DND-41 (cell line): ENCODE measurements at regions not wholly inside any gene's neighbourhood (a gene's known extent, or its start where the extent isn't known, plus 50 kb on each side); places are given as distances from the start of the nearest gene placed in this dataset.

Experiments used
- EZH2 ChIP-seq: IDR thresholded peaks from 3 replicates; pipeline ENCODE4 v1.6.1; 2012; ENCODE audit warnings: borderline replicate concordance, low read depth, mild to moderate bottlenecking, moderate library complexity, low read length, inconsistent platforms; ENCODE audit not compliant: severe bottlenecking
- TF ChIP-seq, protein P1 (sequence below): IDR thresholded peaks from 2 replicates; pipeline ENCODE4 v1.5.1; 2012; ENCODE audit warnings: borderline replicate concordance, low read length, moderate library complexity, mild to moderate bottlenecking; ENCODE audit not compliant: poor library complexity, severe bottlenecking; ENCODE audit errors: extremely low read depth

DNA sequence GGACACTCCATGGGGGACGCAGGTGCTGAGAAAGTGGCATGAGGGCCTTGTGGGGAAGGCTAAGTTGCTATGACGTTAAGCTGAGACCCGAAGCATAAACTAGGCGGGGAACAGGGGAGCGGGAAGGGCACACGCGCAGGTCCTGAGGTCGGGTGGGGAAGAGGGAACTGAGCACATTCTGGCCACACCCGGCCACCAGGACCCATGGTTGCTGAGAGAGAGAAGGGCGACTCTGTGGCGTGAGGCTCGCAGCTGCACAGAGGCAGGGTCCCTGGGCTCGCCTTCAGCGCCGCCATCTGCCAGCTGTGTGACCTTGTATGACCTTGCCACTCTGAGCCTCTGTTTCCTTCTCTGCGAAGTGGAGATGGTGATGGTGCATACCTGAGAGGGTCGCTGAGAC, 182.5 kb downstream of the PHETA1 start:
- no peak for TF ChIP-seq EZH2
- TF ChIP-seq, protein P1, sequence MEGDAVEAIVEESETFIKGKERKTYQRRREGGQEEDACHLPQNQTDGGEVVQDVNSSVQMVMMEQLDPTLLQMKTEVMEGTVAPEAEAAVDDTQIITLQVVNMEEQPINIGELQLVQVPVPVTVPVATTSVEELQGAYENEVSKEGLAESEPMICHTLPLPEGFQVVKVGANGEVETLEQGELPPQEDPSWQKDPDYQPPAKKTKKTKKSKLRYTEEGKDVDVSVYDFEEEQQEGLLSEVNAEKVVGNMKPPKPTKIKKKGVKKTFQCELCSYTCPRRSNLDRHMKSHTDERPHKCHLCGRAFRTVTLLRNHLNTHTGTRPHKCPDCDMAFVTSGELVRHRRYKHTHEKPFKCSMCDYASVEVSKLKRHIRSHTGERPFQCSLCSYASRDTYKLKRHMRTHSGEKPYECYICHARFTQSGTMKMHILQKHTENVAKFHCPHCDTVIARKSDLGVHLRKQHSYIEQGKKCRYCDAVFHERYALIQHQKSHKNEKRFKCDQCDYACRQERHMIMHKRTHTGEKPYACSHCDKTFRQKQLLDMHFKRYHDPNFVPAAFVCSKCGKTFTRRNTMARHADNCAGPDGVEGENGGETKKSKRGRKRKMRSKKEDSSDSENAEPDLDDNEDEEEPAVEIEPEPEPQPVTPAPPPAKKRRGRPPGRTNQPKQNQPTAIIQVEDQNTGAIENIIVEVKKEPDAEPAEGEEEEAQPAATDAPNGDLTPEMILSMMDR, result no peak
